NCI-H460 (cell line): ENCODE measurements at regions not wholly inside any gene's neighbourhood (a gene's known extent, or its start where the extent isn't known, plus 50 kb on each side); places are given as distances from the start of the nearest gene placed in this dataset.
A peak's percentile ranks its signal among the peaks of the same experiment; 100 is the strongest.

Experiments used
- DNase-seq: peaks from one replicate; pipeline ENCODE4 v3.0.0-alpha.2; 2016; ENCODE audit warnings: low read depth; ENCODE audit errors: extremely low read depth

- DNase-seq: no peak
Observed at GRCh38 chr14:42334931-42335330, 728.3 kb downstream of the LRFN5 start.

GRCh38 chr14:42323426-42323825 is 716.8 kb downstream of the LRFN5 start:
- no peak for DNase-seq

DNA sequence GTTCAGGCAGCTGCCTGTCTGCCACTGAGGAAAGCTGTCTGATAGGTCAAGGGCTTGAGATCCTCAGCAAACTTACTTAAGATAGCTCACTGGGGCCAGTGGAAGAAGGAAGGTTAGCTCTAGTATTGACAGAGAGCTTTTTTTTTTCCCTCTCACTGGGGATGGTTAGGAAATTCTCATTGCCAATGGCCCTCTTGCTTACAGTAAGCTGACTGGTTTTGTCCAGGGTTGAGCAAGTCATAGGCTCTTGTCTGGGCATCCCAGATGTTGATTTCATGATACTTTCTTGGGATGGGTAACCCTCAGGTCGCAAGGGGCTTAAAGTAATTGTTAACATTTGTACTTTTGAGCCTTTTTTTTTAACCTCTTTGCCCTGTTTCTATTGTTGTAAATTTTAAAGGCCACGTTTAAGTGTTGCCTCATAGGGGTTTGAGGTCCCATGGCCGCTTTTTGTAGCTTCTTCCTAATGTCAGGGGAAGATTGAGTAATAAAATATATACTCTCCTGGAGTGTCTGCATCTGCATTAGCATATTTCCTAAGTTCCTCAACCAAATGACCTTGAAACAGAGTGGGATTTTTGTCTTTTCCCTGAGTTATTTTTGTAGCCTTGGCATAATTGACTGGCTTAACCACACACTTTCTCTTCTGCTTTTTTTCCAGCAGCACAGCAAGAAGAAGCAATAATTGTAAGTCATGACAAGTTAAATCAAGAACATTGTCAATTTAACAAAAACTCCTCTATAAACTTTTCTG is 716.0 kb downstream of the LRFN5 start:
- DNase-seq: no peak

- DNase-seq: no peak
Observed at GRCh38 chr14:42319996-42320395, 713.3 kb downstream of the LRFN5 start.

DNA sequence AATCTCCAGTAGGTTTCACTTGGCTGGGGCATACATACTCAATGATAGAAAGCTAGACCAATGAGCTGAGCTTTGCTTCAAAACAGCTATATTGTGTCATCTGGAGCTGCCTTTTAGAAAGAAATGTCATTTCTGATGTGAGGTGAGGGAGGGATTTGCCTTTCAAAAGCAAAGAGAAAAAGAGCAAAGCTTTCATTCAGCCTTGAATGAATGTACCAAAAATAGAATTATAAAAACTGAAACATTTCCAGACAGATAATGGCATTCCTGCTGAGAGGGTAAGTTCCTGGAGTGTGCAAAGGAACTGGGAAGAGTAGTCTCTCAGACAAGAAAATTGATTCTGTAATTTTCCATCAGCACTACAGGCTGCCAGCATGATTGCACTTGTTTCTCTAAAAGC is 710.0 kb downstream of the LRFN5 start:
- DNase-seq: no peak

- DNase-seq: no peak
Observed at GRCh38 chr14:42311876-42312275, 705.2 kb downstream of the LRFN5 start.

- no peak for DNase-seq
Observed at GRCh38 chr14:42307239-42307825, 700.7 kb downstream of the LRFN5 start.

- DNase-seq: no peak
Observed at GRCh38 chr14:42299692-42300091, 693.0 kb downstream of the LRFN5 start.

DNA sequence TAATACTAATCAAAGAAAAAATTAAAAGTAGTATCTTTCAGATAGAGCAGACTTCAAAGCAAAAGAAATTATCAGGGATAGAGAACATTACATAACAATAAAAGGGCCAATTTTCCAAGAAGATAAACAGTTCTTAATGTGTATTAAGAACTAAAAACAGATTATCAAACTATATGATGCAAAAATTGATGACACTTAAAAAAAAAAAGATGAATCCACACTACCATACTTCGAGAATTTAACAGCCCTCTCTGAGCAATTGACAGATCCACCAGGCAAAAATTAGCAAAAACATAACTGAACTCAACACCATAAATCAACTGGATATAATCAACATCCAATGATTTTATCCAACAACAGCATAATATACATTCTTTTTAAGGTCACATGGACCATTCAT is 686.5 kb downstream of the LRFN5 start:
- DNase-seq: no peak

- DNase-seq: no peak
Observed at GRCh38 chr14:42277840-42278239, 671.2 kb downstream of the LRFN5 start.

GRCh38 chr14:42269234-42269633 is 662.6 kb downstream of the LRFN5 start:
- DNase-seq: no peak

DNA sequence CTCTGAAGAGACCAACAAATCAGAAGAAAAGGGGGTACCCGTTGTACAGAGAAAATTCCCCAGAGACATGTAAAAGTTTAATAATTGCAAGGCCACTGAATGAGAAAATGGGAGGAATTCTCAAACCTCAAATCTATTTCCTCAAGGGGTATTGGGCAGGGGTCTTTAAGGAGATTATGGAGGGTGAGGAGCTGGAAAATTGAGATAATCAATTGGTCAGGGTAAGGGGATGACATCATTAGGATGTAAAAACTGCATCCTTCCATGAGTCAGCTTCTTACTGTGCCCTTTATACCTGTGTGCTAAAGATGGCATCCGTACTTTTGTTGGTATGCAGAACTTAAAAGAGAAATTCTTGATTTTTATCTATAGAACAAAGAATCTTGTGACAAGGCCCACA is 641.5 kb downstream of the LRFN5 start:
- DNase-seq: no peak

- DNase-seq: no peak
Observed at GRCh38 chr14:42241101-42241500, 634.4 kb downstream of the LRFN5 start.

DNA sequence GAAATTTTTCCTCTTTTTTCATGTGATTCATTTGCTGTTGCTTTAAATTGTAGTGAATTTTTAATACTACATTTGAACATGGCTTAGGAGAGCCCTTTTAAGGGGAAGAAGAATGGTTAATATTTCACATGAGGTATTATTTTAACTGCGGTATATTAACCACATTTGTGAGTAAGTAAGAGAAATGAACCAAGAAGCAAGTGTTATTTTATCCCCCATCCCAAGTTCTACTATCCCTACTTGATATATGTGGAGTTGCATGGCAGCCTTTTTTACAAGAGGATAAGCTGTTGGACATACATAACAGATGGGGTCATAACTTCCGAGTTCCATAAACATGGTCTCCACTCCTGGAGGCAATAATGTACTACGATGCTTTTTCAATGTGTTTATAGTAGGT is 623.3 kb downstream of the LRFN5 start:
- DNase-seq: no peak

GRCh38 chr14:42229294-42229693 is 622.6 kb downstream of the LRFN5 start:
- DNase-seq: no peak

- DNase-seq: no peak
Observed at GRCh38 chr14:42228611-42229010, 621.9 kb downstream of the LRFN5 start.

DNA sequence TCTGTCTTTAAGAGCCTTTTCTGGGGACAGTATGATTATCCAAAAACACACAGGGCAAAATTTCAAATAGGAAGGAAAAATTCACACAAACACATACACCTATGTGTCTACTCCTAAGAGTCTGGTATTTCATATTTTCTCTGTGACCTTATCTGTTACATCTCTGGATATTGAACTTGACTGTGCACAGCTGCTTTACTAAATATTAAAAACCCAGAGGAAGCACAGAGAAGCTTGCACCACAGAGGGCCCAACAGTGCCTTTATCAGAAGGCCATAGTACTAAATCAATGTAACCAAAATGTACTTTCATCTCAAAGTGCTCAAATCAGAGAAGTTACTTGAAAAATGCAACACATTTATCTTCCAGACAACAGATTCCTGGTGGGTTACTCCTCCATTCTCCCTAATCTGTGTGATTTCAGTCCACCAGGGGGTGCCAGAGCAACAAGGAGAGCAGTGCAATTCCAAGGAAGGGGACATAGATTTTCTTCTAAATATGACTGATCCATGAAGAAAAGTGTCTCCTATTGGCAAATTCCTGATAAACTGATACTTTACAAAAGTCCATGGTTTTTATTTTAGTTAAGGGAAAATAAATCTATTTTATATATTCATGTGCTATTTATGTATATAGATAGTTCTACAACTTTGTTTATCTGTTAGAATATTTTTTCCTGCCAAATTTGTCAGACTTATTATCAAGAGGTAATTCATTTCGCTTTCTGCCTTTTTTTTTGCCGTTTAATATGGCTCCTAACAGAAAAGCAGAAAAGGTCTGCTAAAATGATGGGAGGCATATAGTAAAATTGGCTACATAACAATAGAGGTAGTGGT is 617.6 kb downstream of the LRFN5 start:
- DNase-seq: peak; percentile 74

- DNase-seq: no peak
Observed at GRCh38 chr14:42222924-42223471, 616.3 kb downstream of the LRFN5 start.

GRCh38 chr14:42214981-42215491 is 608.4 kb downstream of the LRFN5 start:
- DNase-seq: no peak

DNA sequence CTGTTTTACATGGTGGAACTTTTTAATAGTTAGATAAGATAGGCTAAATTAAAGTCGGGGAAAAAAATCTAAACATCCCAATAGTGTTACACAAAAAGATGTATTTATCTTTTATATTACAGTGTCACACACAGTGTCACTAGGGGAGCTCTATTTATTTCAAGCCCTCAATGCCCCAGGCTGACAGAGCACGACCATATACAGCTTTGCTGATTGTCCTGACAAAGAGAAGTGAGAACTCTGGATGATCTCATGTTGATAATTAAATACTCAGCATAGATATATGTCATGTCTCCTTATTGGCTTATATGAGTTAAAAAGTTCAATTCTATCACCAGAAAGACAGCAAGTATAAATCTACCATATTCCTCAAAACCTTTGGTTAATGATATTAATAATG is 594.3 kb downstream of the LRFN5 start:
- no peak for DNase-seq

DNA sequence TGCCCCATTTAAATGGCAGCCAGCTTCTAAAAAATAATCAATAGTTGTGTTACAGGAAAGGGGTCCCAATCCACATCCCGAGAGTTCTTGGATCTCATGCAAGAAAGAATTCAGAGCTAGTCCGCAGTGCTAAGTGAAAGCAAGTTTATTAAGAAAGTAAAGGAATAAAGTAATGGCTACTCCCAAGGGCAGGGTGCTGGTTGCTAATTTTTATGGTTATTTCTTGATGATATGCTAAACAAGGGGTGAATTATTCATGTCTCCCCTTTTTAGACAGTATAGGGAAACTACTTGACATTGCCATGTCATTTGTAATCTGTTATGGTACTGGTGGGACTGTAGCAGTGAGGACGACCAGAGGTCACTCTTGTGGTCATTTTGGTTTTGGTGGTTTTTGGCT is 591.3 kb downstream of the LRFN5 start:
- DNase-seq: no peak
